ENCODE measurements at regions not wholly inside any gene's neighbourhood (a gene's known extent, or its start where the extent isn't known, plus 50 kb on each side); places are given as distances from the start of the nearest gene placed in this dataset.

DNA sequence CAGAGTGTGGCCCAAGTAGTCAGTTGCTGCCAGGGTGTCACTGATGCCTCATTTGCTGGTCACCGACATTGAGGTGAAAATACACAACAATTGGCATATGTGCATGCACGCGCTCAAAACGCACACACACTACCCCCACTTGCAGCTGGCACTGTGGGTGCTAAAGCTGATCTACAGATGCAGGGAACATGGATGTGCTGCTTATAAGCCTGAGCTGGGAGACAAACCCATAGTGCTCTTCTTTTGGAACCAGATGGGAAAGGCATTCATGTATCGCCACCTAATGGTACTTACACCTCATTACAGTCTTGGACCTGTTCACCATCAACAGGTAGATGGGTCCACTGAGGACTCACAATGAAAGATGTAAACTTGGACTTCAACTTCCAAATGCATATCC lies 70.3 kb upstream of the CAMK1G start:
- TF ChIP-seq POLR2AphosphoS5 (IDR thresholded peaks at IDR 0.05) (no peak), POLR2A (IDR thresholded peaks at IDR 0.05) (no peak), EP300 (IDR thresholded peaks at IDR 0.05; ENCODE audit: low read depth) (no peak)
- TF ChIP-seq, protein P1, sequence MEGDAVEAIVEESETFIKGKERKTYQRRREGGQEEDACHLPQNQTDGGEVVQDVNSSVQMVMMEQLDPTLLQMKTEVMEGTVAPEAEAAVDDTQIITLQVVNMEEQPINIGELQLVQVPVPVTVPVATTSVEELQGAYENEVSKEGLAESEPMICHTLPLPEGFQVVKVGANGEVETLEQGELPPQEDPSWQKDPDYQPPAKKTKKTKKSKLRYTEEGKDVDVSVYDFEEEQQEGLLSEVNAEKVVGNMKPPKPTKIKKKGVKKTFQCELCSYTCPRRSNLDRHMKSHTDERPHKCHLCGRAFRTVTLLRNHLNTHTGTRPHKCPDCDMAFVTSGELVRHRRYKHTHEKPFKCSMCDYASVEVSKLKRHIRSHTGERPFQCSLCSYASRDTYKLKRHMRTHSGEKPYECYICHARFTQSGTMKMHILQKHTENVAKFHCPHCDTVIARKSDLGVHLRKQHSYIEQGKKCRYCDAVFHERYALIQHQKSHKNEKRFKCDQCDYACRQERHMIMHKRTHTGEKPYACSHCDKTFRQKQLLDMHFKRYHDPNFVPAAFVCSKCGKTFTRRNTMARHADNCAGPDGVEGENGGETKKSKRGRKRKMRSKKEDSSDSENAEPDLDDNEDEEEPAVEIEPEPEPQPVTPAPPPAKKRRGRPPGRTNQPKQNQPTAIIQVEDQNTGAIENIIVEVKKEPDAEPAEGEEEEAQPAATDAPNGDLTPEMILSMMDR (IDR thresholded peaks at IDR 0.05), result peak in 2 of 5 experiments; percentile 26 to 27
